ENCODE measurements at regions not wholly inside any gene's neighbourhood (a gene's known extent, or its start where the extent isn't known, plus 50 kb on each side); places are given as distances from the start of the nearest gene placed in this dataset.

DNA sequence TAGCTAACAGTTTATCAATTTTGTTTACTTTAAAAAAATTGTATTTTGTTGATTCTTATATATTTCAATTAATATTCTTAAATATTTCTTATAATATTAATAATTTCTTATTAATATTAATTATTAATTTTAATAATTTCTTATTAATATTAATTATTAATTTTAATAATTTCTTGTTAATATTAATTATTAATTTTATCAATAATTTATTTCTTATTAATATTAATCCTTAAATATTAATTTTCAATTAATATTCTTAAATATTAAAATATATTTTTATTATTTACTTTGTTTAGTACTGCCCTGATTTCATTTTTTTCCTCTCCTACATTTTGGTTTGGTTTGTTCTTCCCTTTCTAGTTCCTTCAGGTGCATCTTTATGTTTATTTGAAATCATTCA, 1208.1 kb downstream of the LRFN5 start:
- no peaks in the 10 kb centered on the region for H3K36me3 Mint-ChIP-seq (ENCODE audit: low read depth)
- no peak for ATAC-seq (ENCODE audit: low read depth)
- POLR2A ChIA-PET = no interaction called here

GRCh38 chr14:42806909-42807315, 1200.2 kb downstream of the LRFN5 start:
- Mint-ChIP-seq H3K27ac (no peak overlapping the region), H3K9me3 (no peaks in the 10 kb centered on the region), H3K36me3 (ENCODE audit: low read depth) (no peaks in the 10 kb centered on the region), H3K27me3 (no peaks in the 10 kb centered on the region), H3K4me1 (no peaks in the 10 kb centered on the region), H3K4me3 (no peak overlapping the region)
- CTCF ChIA-PET = no interaction called here
- POLR2A ChIA-PET = no interaction called here
- intact Hi-C loops (cut with micrococcal nuclease) = no loop called here
- no peak for TF ChIP-seq CTCF (IDR thresholded peaks at IDR 0.05)
- DNase-seq (no peak), ATAC-seq (ENCODE audit: low read depth) (no peak)

More for the DNA sequence above, 1208.1 kb downstream of the LRFN5 start:
- no peak overlapping the region for H3K27ac Mint-ChIP-seq
- H3K4me3 Mint-ChIP-seq = no peak overlapping the region
- CTCF ChIA-PET = interaction anchor here (0.6 kb wide), 1 partner anchor 11 kb away, joined by 3 read pairs; no protein-coding TSS in a partner anchor
- no peaks in the 10 kb centered on the region for H3K4me1 Mint-ChIP-seq
- DNase-seq = no peak
- H3K27me3 Mint-ChIP-seq = no peaks in the 10 kb centered on the region
- H3K9me3 Mint-ChIP-seq = no peaks in the 10 kb centered on the region
- intact Hi-C loops (cut with micrococcal nuclease) = no loop called here
- no peak for TF ChIP-seq CTCF (IDR thresholded peaks at IDR 0.05)

DNA sequence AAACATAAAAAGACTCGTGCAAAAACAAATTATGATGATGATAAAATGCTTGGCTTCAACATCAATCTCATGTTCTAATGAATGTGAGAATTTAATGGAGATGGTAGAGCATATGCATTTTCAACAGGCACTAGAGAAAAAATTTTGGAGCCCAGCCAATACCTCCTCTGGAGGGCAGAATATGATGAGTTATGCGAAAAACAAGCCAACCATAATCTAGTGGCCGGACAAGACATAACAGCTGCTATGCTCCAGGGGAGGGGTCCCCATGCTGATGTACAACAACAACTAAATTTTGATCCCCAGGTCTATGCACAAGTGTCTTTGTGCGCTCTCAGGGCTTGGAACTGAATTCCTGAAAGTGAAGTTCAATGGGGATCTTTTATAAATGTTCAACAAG, 1197.5 kb downstream of the LRFN5 start:
- intact Hi-C loops (cut with micrococcal nuclease) = no loop called here
- Mint-ChIP-seq H3K4me1 (no peaks in the 10 kb centered on the region), H3K9me3 (no peaks in the 10 kb centered on the region), H3K27ac (no peak overlapping the region), H3K36me3 (ENCODE audit: low read depth) (no peaks in the 10 kb centered on the region), H3K27me3 (no peaks in the 10 kb centered on the region), H3K4me3 (no peak overlapping the region)
- DNase-seq (no peak), ATAC-seq (ENCODE audit: low read depth) (no peak)
- ChIA-PET CTCF (no interaction called here), POLR2A (no interaction called here)
- no peak for TF ChIP-seq CTCF (IDR thresholded peaks at IDR 0.05)

DNA sequence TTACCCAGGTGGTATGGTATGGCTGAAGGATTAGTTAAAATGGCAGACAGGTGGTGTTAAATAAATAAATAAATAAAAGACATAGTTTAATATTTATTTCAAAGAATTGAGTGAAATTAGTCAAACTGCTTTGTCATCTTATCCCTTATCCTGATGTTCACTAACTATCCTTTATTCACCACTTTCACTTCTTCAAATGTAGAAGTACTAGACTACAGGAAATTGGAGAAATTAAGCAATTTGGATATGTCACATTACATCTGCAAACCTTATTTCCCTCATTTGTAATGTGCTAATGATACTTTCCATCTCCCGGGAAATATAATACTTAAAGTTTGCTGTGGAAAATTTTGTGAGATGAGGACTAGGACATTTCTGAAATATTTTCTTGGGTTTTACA, 1195.7 kb downstream of the LRFN5 start:
- no peak overlapping the region for H3K4me3 Mint-ChIP-seq
- intact Hi-C loops (cut with micrococcal nuclease) = no loop called here
- no peaks in the 10 kb centered on the region for H3K36me3 Mint-ChIP-seq (ENCODE audit: low read depth)
- no peak for DNase-seq
- POLR2A ChIA-PET = no interaction called here
- TF ChIP-seq CTCF (IDR thresholded peaks at IDR 0.05) = no peak
- H3K27ac Mint-ChIP-seq = no peak overlapping the region
- peaks cover 5% of the 10 kb centered on the region for H3K9me3 Mint-ChIP-seq
- ATAC-seq (ENCODE audit: low read depth) = no peak
- no peaks in the 10 kb centered on the region for H3K27me3 Mint-ChIP-seq
- CTCF ChIA-PET = no interaction called here
- no peaks in the 10 kb centered on the region for H3K4me1 Mint-ChIP-seq

DNA sequence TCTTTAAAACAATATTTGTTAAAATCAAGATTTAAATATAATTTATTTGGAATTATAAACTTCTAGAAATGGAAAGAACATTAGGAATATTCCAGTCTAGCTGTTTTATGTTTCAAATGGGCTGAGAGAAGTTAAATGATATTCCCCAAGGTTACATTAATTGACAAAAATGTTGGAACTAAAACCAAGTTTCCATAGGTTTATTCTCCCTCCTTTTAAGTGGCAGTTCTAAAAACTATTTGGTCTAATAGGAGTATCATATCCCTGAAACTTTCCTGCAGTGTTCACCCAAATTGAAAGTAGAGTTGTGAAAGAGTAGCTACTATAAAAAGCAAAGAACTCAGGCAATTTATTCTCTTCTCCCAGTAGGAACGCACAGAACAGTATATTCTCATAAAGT, 1185.5 kb downstream of the LRFN5 start:
- no peaks in the 10 kb centered on the region for H3K27me3 Mint-ChIP-seq
- no peaks in the 10 kb centered on the region for H3K4me1 Mint-ChIP-seq
- no peaks in the 10 kb centered on the region for H3K36me3 Mint-ChIP-seq (ENCODE audit: low read depth)
- ATAC-seq (ENCODE audit: low read depth) = no peak
- POLR2A ChIA-PET = no interaction called here
- H3K9me3 Mint-ChIP-seq = peaks cover 4% of the 10 kb centered on the region
- CTCF ChIA-PET = no interaction called here
- no peak overlapping the region for H3K27ac Mint-ChIP-seq
- no peak for TF ChIP-seq CTCF (IDR thresholded peaks at IDR 0.05)
- DNase-seq = no peak
- H3K4me3 Mint-ChIP-seq = no peak overlapping the region
- intact Hi-C loops (cut with micrococcal nuclease) = no loop called here
